ENCODE measurements at regions not wholly inside any gene's neighbourhood (a gene's known extent, or its start where the extent isn't known, plus 50 kb on each side); places are given as distances from the start of the nearest gene placed in this dataset.

DNA sequence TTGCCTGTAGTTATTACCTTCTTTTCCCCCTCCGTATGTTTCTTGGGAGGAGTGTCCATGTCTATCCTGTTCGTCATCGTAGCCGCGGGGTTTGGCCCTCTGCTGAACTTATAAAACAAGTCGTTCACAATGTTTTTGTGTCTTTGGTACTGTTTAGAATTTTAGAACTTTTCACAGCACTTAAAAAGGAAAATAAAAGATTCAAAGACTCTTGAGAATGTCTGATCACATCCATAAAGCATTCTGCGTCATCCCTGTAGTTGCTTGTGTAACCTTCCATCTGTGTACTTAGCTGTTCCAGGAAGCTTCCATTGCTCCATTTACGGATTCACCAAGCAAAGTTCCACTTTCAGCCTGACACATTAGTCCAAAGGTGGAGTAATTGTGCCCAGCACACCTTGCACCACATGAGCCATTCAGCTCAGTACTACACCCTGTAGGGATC, 677.1 kb upstream of the NR2F2 start:
- Histone ChIP-seq H3K36me3 (ENCODE audit: control insufficient read depth in 1 of 2, insufficient read depth in 2 of 2, low read length in 2 of 2) (no peaks in the 10 kb centered on the region), H3K4me3 (ENCODE audit: low read depth in 1 of 2, low read length in 2 of 2) (no peak overlapping the region), H3K4me1 (ENCODE audit: control insufficient read depth in 1 of 2, insufficient read depth in 2 of 2, low read length in 2 of 2) (no peaks in the 10 kb centered on the region), H3K9me3 (ENCODE audit: control insufficient read depth in 1 of 2, low read length in 2 of 2) (no peaks in the 10 kb centered on the region), H3K27ac (ENCODE audit: low read length) (no peak overlapping the region), H3K27me3 (ENCODE audit: low read depth, low read length) (no peaks in the 10 kb centered on the region)

DNA sequence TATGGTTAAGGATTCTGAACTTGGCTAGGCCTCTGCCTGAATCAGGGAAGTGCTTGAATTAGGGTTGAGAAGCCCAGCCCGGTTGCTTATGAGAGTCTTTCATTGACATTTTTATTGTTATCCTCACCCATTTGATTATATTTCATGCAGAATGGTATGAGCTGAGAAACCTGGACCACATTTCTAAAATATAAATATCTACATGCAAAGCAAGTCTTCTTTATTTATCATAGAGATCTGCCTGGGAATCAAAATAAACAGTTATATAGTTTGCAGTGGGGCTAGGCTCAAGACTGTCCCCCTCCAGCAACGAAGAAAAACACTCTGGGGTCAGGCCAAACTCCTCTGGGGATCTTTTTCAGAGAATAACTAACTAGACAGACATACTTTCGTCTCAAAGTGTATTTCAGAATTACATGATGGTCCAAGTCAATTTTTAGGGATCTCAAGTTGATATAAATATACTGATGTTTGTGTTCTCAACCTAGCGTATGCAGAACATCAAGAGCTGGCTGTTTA, 675.4 kb upstream of the NR2F2 start:
- H3K4me1 ChIP-seq (ENCODE audit: control insufficient read depth in 1 of 2, insufficient read depth in 2 of 2, low read length in 2 of 2) = no peaks in the 10 kb centered on the region
- no peak overlapping the region for H3K4me3 ChIP-seq (ENCODE audit: low read depth in 1 of 2, low read length in 2 of 2)
- no peaks in the 10 kb centered on the region for H3K36me3 ChIP-seq (ENCODE audit: control insufficient read depth in 1 of 2, insufficient read depth in 2 of 2, low read length in 2 of 2)
- H3K27me3 ChIP-seq (ENCODE audit: low read depth, low read length) = no peaks in the 10 kb centered on the region
- no peak overlapping the region for H3K27ac ChIP-seq (ENCODE audit: low read length)
- H3K9me3 ChIP-seq (ENCODE audit: control insufficient read depth in 1 of 2, low read length in 2 of 2) = no peaks in the 10 kb centered on the region

DNA sequence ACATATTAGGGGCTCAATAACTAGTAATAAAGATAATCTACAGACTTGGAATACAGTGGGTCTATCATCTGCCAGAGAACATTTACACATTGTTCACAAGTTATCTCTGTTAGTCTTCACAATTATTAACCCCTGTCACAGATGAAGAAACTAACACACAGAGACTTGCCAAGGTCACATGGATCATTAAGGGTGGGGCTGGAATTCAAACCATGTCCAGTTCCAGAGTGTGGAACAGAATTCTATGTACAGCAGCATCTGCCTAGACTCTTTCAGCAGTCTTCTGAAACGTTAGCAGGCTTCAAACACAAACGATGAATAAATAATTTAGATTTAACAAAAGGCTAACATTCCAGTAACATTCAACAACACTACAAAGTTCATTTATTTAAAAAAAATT, 673.9 kb upstream of the NR2F2 start:
- Histone ChIP-seq H3K4me1 (ENCODE audit: control insufficient read depth in 1 of 2, insufficient read depth in 2 of 2, low read length in 2 of 2) (no peaks in the 10 kb centered on the region), H3K9me3 (ENCODE audit: control insufficient read depth in 1 of 2, low read length in 2 of 2) (no peaks in the 10 kb centered on the region), H3K27me3 (ENCODE audit: low read depth, low read length) (no peaks in the 10 kb centered on the region), H3K36me3 (ENCODE audit: control insufficient read depth in 1 of 2, insufficient read depth in 2 of 2, low read length in 2 of 2) (no peaks in the 10 kb centered on the region), H3K4me3 (ENCODE audit: low read depth in 1 of 2, low read length in 2 of 2) (no peak overlapping the region), H3K27ac (ENCODE audit: low read length) (no peak overlapping the region)

DNA sequence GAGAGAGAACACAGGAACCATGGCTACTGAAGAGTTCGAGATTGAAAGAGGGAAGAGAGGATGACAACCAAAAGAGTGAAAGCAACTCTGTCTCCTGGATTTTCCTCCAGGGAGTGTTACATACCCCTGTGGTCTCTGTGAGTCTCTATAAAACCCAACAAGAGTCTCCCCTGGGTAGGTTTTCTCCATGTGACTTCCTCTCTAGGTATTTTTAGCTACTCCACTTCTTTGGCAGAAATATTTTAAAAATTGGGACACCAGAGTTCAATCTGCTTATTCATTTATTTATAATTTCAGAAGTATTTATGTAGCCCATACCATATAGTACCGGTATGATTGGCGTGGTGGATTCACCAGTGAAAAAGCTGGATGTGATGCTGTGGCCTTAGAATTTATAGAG, 671.7 kb upstream of the NR2F2 start:
- H3K36me3 ChIP-seq (ENCODE audit: control insufficient read depth in 1 of 2, insufficient read depth in 2 of 2, low read length in 2 of 2) = no peaks in the 10 kb centered on the region
- H3K4me1 ChIP-seq (ENCODE audit: control insufficient read depth in 1 of 2, insufficient read depth in 2 of 2, low read length in 2 of 2) = no peaks in the 10 kb centered on the region
- no peak overlapping the region for H3K4me3 ChIP-seq (ENCODE audit: low read depth in 1 of 2, low read length in 2 of 2)
- H3K27ac ChIP-seq (ENCODE audit: low read length) = no peak overlapping the region
- no peaks in the 10 kb centered on the region for H3K27me3 ChIP-seq (ENCODE audit: low read depth, low read length)
- H3K9me3 ChIP-seq (ENCODE audit: control insufficient read depth in 1 of 2, low read length in 2 of 2) = no peaks in the 10 kb centered on the region

DNA sequence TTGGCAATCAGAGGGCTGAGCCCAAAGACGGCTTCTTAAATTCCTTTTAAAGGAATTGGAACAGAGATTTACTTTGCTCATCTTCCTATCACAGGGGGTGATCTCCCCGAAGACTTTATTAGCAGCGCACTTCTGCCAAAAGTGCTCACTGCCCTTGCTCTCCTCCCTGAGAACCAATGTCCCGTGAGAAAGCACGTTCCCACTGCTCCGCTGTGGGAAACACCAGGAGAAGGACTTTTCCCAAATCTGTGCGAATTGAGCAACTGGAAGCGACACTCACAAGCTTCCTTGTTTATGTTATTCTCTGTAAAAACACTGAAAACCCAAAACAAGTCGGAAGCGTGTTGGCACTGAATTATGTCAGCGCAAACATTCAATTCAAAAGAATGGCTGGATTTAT, 670.8 kb upstream of the NR2F2 start:
- Histone ChIP-seq H3K27ac (ENCODE audit: low read length) (no peak overlapping the region), H3K9me3 (ENCODE audit: control insufficient read depth in 1 of 2, low read length in 2 of 2) (no peaks in the 10 kb centered on the region), H3K4me1 (ENCODE audit: control insufficient read depth in 1 of 2, insufficient read depth in 2 of 2, low read length in 2 of 2) (peaks cover 0 to 5% of the 10 kb centered on the region in 2 donors)

DNA sequence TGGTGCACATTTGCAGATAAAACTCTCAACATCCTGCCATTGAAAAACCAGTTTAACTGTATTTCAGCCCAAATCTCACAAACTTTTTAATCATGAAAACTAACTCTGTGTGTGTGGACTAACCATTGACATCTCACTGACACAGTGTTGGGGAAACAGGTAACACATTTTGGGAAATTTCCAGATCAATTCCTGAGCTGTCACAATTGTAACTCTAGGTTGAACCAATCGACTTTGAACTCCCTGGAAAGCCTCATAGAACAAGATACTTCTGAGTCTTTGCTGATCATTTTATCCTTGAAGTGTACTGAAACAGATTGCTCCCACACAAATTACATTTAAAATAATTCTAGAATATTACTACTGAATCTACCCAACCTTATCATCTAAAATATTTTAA, 667.9 kb upstream of the NR2F2 start:
- H3K27ac ChIP-seq (ENCODE audit: low read length) = no peak overlapping the region
- no peaks in the 10 kb centered on the region for H3K9me3 ChIP-seq (ENCODE audit: control insufficient read depth in 1 of 2, low read length in 2 of 2)
- H3K4me1 ChIP-seq (ENCODE audit: control insufficient read depth in 1 of 2, insufficient read depth in 2 of 2, low read length in 2 of 2) = peaks cover 0 to 5% of the 10 kb centered on the region in 2 donors
- H3K27me3 ChIP-seq (ENCODE audit: low read depth, low read length) = no peaks in the 10 kb centered on the region
- H3K4me3 ChIP-seq (ENCODE audit: low read depth in 1 of 2, low read length in 2 of 2) = no peak overlapping the region
- no peaks in the 10 kb centered on the region for H3K36me3 ChIP-seq (ENCODE audit: control insufficient read depth in 1 of 2, insufficient read depth in 2 of 2, low read length in 2 of 2)

More for the DNA sequence above, 670.8 kb upstream of the NR2F2 start:
- H3K36me3 ChIP-seq (ENCODE audit: control insufficient read depth in 1 of 2, insufficient read depth in 2 of 2, low read length in 2 of 2) = no peaks in the 10 kb centered on the region
- no peaks in the 10 kb centered on the region for H3K27me3 ChIP-seq (ENCODE audit: low read depth, low read length)
- no peak overlapping the region for H3K4me3 ChIP-seq (ENCODE audit: low read depth in 1 of 2, low read length in 2 of 2)

DNA sequence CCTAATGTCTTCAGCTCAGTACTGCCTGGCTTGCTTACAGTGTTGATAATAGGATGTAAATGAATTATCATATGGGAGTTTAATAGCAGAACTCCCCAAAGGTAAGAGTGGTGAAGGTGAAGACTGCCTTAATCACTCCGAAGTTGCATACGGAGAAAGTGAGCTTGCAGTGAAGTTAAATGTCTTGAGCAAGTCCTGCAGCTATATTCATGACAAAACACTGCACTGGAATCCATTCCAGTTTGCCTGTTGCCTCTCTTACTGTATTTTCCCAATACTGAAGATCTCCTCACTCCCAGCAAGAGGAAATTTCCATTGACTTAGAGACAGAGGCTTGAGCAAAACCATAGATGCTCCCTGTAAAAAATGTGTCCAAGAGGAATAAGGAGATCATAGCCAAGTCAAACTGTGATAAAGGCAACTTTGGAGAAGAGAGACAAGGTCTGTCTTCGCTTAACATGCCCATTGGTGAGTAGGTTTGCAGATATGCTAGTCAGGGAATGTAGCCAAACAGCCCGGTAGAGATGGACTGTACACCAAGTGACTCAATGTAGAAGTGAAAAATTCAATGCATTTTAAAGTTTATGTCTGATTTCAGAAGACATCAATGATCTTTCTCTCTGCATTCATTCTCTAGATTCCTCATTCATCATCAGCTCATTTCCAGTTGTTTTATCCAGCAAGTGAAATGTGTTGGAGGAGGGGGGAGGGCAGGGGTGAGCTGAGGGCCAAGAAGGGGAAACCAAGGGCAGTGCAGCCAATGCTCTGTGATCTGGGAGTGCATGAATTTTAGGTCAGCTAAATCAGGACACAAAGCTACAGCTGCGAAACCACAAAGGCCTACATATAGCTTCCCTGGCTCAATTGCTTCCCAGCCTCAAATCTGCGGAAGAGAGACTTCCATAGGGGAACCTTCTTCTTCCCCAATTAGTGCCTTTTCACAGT, 667.1 kb upstream of the NR2F2 start:
- Histone ChIP-seq H3K4me1 (ENCODE audit: control insufficient read depth in 1 of 2, insufficient read depth in 2 of 2, low read length in 2 of 2) (peaks cover 0 to 5% of the 10 kb centered on the region in 2 donors), H3K4me3 (ENCODE audit: low read depth in 1 of 2, low read length in 2 of 2) (no peak overlapping the region), H3K36me3 (ENCODE audit: control insufficient read depth in 1 of 2, insufficient read depth in 2 of 2, low read length in 2 of 2) (no peaks in the 10 kb centered on the region), H3K27ac (ENCODE audit: low read length) (no peak overlapping the region), H3K9me3 (ENCODE audit: control insufficient read depth in 1 of 2, low read length in 2 of 2) (no peaks in the 10 kb centered on the region), H3K27me3 (ENCODE audit: low read depth, low read length) (no peaks in the 10 kb centered on the region)

DNA sequence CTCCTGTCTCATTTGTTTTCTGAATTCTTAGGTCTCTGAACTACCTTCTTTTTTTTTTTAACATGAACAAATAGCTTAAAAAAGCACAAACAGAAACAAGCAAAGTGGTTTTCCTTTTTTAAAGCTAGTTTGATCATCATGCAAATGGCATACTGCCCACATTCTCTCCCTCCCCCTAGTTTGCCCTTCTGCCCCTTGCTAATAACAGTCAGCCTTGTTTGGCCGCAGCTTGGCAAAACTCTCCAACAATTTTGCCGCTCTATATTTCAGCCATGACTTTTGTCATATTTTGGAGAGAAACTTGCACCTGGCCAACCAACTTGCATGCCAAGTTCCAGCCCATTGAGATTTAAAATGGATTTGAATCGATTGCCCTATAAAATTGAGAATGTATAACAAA, 666.0 kb upstream of the NR2F2 start:
- Histone ChIP-seq H3K4me1 (ENCODE audit: control insufficient read depth in 1 of 2, insufficient read depth in 2 of 2, low read length in 2 of 2) (peaks cover 0 to 9% of the 10 kb centered on the region in 2 donors), H3K27ac (ENCODE audit: low read length) (no peak overlapping the region), H3K4me3 (ENCODE audit: low read depth in 1 of 2, low read length in 2 of 2) (no peak overlapping the region)

DNA sequence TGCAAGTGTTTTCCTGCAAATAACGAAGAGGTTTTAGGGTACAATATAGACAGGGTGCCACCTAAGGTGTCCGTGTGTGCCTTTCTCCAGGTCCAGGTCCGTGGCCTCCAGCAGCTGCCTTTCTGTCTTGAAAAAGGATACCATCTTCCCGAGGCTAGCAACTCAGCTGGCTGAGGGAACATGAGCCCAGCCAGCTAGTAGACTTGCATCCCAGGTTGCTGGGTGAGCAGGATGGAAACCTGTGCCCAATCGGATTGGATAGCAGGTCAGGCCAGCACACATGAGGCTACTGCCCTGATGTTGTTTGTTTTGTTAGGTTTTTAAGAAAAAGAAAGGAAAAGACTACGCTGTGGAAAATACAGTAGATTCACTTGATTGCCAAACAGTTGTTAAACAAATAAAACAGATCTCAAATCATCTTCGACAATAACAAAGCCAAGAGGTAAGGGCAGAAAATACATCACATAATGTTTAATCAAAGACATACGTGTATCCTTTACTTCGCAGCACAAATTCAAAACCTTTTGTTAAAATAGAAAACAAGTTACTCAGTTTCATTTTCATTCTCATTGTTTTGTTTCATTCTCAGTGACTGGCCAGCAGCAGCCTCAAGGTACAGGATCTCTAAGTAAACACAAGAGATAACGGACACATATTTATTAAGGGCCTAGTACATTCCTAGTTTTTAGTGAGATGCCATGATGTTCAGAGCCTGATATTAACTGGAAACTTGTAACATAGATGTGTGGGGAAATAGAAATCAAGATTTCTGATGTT, 661.2 kb upstream of the NR2F2 start:
- Histone ChIP-seq H3K4me3 (ENCODE audit: low read depth in 1 of 2, low read length in 2 of 2) (peak overlapping the region; percentile 25 to 45), H3K27me3 (ENCODE audit: low read depth, low read length) (no peaks in the 10 kb centered on the region), H3K27ac (ENCODE audit: low read length) (peak overlapping the region; percentile 42), H3K9me3 (ENCODE audit: control insufficient read depth in 1 of 2, low read length in 2 of 2) (no peaks in the 10 kb centered on the region), H3K36me3 (ENCODE audit: control insufficient read depth in 1 of 2, insufficient read depth in 2 of 2, low read length in 2 of 2) (no peaks in the 10 kb centered on the region), H3K4me1 (ENCODE audit: control insufficient read depth in 1 of 2, insufficient read depth in 2 of 2, low read length in 2 of 2) (peaks cover 0 to 7% of the 10 kb centered on the region in 2 donors)

More for the DNA sequence above, 666.0 kb upstream of the NR2F2 start:
- Histone ChIP-seq H3K27me3 (ENCODE audit: low read depth, low read length) (no peaks in the 10 kb centered on the region), H3K9me3 (ENCODE audit: control insufficient read depth in 1 of 2, low read length in 2 of 2) (no peaks in the 10 kb centered on the region), H3K36me3 (ENCODE audit: control insufficient read depth in 1 of 2, insufficient read depth in 2 of 2, low read length in 2 of 2) (no peaks in the 10 kb centered on the region)

DNA sequence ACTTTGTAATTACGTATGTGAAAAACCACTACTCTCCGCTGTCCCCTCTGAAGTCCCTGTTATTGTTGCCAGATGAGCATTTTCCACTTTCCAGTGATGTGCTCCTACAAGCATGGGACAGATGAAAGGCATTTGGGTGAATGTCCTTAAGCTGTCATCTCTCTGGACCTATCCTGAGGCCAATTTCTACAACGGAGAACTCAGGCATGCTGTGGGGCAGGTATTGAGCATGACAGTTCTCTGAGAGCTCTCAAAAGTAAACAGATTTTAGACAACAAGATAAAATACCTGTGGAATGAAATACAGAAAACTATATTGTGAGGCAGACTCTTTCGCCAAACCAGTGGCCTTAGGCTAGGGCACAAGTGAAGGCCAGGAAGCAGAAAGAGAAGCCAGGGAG, 656.5 kb upstream of the NR2F2 start:
- Histone ChIP-seq H3K4me3 (ENCODE audit: low read depth in 1 of 2, low read length in 2 of 2) (no peak overlapping the region), H3K36me3 (ENCODE audit: control insufficient read depth in 1 of 2, insufficient read depth in 2 of 2, low read length in 2 of 2) (no peaks in the 10 kb centered on the region), H3K9me3 (ENCODE audit: control insufficient read depth in 1 of 2, low read length in 2 of 2) (no peaks in the 10 kb centered on the region), H3K4me1 (ENCODE audit: control insufficient read depth in 1 of 2, insufficient read depth in 2 of 2, low read length in 2 of 2) (peaks cover 0 to 3% of the 10 kb centered on the region in 2 donors), H3K27ac (ENCODE audit: low read length) (no peak overlapping the region), H3K27me3 (ENCODE audit: low read depth, low read length) (no peaks in the 10 kb centered on the region)

DNA sequence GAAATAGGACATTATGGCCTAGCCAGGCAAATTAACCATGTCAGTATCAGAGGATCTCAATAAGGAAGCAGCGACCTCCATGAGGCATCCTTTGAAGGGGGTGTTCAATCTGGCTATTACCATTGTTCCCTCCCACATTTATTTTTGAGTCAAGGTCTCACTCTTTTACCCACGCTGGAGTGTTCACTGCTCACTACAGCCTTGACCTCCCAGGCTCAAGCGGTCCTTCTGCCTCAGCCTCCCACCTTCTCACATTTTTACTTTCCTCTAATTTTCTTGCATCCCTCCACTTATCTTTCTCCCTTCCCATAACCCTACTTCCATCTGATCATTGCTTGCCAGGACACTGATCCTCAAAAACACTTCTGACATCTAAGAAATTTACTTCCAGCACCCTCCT, 654.0 kb upstream of the NR2F2 start:
- no peak overlapping the region for H3K4me3 ChIP-seq (ENCODE audit: low read depth in 1 of 2, low read length in 2 of 2)
- no peaks in the 10 kb centered on the region for H3K27me3 ChIP-seq (ENCODE audit: low read depth, low read length)
- H3K9me3 ChIP-seq (ENCODE audit: control insufficient read depth in 1 of 2, low read length in 2 of 2) = no peaks in the 10 kb centered on the region
- no peaks in the 10 kb centered on the region for H3K4me1 ChIP-seq (ENCODE audit: control insufficient read depth in 1 of 2, insufficient read depth in 2 of 2, low read length in 2 of 2)
- no peaks in the 10 kb centered on the region for H3K36me3 ChIP-seq (ENCODE audit: control insufficient read depth in 1 of 2, insufficient read depth in 2 of 2, low read length in 2 of 2)
- H3K27ac ChIP-seq (ENCODE audit: low read length) = no peak overlapping the region
